GM18909 (cell line): ENCODE measurements at regions not wholly inside any gene's neighbourhood (a gene's known extent, or its start where the extent isn't known, plus 50 kb on each side); places are given as distances from the start of the nearest gene placed in this dataset.

Experiments
- ATAC-seq: cut with Tn5 transposase; IDR thresholded peaks from one replicate; pipeline ENCODE4 v1.9.1; 2021; ENCODE audit warnings: mild to moderate bottlenecking; ENCODE audit not compliant: unreplicated experiment, poor library complexity

DNA sequence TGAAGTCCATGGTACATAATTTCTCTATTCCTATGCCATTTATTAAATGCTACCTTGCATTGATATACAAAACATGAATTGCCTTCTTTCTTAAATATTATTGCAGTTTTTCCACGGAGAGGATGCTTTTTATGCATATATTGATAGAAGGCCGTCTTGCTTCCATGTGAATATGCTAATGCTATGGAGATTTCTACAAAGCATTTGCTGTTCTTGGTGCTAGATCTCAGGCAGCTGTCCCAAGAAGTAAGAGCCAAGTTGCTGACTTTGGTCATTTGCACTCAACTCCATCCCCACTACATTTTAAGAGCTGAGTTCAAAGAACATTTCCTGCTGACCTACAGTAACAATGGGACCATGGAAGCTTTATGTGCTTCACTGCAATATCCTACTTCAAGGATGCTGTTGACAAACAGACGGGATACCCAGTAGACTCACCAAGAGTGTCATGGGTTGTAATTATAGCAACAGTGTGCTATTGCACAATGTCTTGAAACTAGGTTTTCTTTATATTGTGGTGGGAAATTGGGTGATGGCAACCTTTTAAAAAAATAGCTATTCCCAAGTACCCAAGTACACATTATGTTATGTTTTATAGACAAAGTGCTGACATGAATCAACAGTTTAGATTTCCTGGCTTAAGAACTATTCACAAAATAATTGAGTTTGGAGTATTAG is 1172.4 kb upstream of the PIK3C3 start:
- ATAC-seq, result no peak

DNA sequence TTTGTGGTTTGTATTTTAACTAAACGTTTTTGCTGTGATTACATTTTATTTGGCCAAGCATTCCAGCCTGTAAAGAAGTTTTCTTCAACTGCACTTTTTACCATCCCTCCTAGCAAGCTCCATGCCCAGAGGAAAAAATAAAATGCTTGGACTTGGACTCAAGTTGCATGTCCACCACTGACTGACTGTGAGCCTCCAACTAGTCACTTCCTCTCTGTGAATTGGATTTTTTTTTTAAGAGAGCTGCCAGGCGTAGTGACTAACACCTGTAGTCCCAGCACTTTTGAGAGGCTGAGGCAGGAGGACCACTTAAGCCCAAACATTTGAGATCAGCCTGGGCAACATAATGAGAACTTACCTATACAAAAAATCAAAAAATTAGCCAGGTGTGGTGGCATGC is 1185.2 kb upstream of the PIK3C3 start:
- no peak for ATAC-seq

DNA sequence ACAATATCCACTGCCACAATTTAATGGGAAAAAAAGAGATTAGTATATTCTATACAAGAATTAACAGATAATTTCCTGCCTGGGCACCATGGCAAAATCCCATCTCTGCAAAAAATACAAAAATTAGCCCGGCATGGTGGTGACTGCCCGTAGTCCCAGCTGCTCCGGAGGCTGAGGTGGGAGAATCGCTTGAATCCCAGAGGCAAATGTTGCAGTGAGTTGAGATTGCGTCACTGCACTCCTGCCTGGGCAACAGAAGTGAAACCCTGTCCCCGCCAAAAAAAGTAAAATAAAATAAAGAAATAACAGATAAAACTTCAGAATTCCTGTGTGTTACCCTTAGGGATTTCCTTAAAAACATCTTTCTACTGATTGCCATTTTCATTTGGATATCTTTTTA is 1194.8 kb upstream of the PIK3C3 start:
- ATAC-seq, result no peak

DNA sequence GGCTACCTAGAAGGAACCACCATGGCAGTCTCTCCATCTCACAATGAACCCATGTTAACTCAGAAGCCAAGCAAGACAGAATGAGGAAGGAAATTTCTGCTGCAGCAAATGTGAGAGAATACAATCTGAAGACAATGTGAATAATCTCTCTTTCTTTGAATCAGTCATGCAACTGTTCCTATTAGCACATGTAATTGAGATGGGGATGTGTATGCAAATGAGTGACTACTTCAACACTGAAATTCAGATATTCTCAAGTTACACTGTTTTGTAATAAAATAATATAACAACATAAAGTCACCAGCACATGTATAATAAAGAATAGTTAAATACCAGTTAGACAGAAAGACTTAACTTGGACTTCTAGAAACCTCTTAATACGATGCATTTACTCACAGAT is 1200.6 kb upstream of the PIK3C3 start:
- no peak for ATAC-seq

DNA sequence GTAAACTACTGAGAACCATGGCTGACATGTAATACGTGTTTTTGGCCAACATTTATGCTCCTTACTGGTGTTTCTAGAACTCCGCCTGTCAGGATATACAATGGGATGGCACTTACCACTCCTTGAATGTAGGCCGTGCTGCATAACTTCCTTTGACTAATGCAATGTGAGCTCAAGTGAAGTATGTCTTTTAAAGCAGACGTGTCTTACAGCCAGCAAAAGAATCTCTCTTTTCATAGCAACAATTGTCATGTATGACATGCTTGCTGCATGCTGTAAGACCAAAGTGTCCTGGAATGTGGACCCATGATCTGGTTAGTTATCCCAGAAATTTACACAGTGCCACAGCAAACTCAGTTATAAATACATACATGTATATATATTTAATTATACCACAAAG is 1202.7 kb upstream of the PIK3C3 start:
- no peak for ATAC-seq

DNA sequence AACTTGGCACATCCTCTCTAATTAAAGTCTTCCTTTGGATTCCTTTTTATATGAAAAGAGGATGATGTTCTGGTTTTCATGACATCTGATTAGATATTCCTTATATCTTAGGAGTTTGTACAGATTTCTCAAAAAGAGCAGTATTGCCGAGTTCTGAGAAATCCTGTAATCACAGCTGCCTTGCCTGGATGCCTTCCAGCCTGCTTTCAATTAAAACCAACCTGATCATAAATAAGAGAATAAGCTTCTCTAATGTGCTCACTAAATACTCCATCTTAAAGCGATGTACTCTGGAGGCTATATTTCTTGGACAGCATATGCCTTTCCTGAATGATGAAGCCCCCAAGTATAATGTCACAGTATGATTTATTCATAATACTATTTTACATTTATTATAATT is 1203.8 kb upstream of the PIK3C3 start:
- no peak for ATAC-seq

DNA sequence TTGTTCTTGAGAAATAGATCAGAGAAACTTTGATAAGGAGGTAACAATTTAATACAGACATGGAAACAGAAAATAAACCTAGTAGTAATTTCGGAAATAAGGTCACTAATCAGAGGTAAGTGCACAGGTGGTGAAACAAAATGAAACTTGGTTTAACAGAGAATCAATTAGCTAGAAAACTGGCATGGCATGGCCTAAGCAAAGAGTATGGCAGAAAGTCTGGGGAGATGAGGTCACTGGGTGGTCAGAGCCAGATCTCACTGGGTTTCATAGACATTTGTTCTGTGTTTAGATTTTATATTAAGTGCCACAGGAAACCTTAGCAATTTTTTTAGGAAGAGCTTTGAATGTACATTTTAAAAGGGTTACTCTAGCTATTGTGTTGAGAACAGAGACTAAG is 1216.0 kb upstream of the PIK3C3 start:
- ATAC-seq, result no peak

DNA sequence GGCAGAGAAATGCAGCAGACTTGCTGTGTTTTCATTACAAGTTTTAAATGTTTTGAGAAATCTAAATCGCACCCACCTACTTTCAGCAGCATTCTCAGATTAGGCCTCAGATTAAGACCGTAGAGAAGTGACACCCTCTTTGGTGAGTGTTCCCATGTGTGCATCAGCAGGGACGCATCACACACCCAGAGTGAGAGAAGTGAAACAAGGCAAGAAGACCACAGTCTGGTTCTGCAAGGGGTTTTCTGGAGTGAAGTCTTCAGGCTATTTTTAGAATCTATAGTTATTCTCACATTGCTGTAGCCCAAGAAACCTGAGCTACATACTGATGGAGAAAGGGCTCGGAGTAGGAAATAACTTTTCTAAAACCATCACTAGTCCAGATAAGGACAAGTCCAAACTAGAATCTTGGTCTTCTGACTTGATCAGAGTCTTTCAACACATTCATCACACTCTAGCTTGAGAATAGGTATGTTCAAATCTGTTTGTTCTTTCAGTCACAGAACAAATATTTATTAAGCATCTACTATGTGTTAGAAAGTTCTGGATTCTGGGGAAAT is 1216.6 kb upstream of the PIK3C3 start:
- no peak for ATAC-seq

DNA sequence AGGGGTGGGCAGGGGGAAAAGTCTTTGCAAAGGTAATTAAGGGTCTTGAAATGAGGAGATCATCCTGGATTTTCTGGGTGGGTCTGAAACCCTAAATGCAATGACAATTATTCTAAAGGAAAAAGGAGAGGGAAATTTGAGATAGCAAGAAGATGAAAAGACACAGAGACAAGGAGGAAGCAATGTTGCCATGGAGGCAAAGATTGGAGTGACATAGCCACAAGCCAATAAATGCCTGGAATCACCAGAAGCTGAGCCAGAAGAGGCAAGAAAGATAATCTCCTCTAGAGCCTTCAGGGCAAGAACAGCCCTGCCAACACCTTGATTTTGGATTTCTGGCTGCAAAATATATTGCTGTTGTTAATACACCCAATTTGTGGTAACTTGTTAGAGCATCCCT is 1246.3 kb upstream of the PIK3C3 start:
- ATAC-seq, result no peak

DNA sequence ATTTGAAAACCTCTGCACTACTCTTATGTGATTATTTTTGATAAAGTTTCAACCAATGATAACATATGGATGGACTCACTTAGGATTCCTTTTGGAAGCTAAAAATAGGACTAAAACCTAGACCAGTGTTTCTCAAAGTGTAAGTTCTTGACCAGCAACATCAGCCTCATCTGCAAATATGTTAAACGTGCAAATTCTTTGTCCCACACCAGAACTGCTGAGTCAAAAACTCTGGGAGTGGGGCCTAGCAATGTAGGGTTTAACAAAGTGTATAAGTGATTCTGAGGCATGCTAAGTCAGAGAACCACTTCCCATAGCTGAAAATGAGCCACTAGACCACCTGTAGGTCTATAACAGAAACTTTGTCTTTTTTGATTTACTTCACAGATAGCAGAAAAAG is 1247.2 kb upstream of the PIK3C3 start:
- ATAC-seq, result no peak

DNA sequence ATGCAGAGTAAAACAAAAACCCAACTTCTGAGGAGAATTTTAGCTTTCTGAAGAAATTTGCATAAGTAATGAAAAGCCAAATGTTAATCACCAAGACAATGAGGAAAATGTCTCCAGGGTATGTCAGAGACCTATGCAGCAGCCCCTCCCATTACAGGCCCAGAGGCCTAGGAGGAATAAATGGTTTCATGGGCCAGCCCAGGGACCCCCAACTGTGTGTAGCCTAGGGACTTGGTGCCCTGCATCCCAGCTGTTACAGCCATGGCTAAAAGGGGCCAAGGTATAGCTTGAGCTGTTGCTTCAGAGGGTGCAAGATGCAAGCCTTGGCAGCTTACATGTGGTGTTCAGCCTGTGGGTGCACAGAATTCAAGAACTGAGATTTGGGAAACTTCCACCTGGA is 1256.9 kb upstream of the PIK3C3 start:
- no peak for ATAC-seq

DNA sequence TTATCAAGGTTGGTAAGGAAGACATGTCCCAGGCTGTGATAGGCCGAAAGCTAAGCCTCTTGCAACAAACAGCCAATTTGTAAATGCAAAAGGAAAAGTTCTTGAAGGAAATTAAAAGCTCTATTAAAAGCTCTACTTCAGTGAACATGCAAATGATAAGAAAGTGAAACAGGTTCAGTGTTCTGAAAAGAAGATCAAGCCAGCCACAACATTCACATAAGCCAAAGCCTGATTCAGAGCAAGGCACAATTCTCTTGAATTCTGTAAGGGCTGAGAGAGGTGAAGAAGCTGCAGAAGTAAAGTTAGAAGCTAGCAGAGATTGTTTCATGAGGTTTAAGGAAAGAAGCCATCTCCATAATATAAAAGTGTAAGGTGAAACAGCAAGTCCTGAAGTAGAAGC is 1259.5 kb upstream of the PIK3C3 start:
- no peak for ATAC-seq

DNA sequence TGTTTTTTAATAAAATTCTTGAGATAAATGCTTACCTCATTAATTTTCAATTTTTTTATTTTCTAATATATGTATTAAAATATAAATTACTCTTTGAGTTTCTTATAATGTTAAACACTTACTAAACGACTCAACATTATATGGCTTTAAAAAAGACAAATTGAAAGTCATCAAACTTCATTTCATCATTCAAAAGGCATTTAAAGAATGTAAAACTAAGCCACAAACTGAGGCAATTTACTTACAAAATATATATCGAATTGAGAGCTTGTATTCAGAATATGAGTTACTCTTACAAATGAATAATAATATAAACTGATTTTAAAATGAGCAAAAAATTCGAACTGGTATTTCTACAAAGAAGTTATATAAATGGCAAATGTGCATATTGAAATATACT is 1262.2 kb upstream of the PIK3C3 start:
- no peak for ATAC-seq

DNA sequence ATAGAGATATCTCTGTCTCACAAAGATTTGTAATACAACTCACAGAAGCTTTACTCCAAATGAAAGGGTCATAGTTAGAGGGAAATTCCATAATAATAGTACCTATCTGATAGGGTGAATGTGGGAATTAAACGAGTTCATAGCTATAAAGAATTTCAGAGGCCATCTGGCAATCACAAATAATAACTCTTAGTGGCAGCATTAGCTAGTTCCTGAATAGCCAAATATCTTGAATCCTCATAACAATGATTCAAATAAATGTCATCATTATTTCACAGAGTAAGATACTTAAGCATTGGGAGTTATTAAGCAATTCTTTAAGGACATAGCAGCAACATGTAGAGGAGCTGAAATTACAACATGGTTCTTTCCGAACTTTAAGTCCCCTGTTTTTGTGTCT is 1265.0 kb upstream of the PIK3C3 start:
- no peak for ATAC-seq

DNA sequence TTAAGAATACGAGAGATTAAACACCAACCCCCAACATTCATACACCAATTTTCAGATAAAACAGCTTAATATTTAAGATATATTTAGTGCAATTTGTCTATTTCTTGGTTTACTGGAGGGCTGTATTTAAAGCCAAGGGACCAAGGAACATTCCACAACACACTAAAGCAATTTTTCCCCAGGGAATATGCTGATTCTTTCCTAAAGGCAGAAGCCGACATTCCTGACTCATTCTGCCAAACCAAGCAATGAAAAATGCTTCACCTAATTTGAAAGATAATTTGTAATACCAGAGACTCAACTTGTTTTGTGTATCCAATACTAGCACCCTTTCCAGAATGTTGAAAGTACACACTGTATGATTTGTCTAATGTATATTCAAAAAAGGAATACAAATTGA is 1267.6 kb upstream of the PIK3C3 start:
- ATAC-seq, result no peak

DNA sequence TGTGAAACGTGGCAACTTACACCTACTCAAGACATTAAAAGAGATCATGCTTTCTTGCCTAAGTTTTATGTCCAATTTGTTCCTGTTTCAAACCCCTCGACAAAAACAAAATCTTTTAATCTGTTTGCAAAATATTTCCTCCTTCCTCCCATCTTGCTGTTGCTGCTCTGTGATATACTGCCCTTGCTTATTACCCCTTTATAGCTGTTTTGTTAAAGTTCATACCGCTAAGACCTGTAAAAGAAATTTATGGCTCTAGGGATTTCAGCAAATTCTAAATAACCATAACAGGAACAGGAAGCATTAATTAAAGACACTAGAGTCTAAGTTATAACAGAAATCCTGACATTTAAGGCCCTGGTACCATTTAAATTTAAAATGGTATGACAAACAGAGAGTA is 1268.2 kb upstream of the PIK3C3 start:
- no peak for ATAC-seq

DNA sequence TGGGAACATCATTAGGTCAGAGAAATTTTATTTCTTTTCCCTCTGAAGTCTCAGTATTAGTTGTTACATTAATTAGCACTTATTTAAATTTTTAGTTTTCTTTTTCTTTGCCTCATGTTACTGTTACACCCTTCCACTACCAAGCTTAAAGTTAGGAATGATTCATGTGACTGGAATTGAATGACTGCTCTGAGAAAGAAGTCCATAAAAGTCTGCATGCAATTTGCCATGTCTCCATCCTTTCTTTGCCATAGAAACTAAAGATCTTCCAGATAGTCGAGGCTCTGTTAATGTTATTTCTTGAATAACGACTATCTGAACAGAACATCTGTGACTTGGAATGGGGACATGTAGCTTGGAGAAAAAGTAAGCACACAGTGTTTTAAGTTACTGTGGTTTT is 1269.8 kb upstream of the PIK3C3 start:
- no peak for ATAC-seq

DNA sequence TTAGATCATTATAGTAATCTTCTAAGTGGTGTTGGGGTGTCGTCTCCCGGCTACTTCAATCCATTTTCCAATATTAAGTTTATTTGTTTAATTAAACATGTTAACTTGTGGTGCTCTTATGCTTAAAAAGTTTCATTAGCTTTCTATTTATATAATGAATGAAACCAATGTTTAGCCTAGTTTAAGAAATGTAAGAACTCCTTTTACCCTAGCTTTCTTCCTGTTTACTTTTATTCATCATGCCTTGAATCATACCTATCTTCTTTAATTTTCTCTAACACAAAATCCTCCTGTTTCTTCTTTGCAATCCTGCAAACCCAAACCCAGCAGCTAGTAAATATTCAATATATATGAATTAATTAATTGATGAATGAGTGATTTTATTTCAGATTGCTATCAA is 1276.7 kb upstream of the PIK3C3 start:
- no peak for ATAC-seq

DNA sequence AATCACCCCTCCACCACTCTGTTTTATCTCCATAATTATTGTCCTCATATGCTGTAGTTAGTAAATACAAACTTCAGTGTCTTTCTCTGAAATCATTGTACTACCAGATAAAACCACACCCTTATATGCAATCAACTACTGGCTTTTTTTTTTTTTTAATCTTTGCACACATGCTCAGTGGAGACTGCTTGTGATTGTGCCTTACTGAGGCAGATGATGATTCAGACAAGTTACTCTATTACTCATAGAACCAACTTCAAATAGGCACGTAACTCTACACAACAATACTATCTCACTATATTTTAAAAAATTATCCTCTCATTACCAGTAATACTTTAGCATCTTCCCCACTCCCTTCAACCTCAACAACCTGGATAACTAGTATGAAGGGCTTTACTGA is 1278.4 kb upstream of the PIK3C3 start:
- ATAC-seq, result no peak

DNA sequence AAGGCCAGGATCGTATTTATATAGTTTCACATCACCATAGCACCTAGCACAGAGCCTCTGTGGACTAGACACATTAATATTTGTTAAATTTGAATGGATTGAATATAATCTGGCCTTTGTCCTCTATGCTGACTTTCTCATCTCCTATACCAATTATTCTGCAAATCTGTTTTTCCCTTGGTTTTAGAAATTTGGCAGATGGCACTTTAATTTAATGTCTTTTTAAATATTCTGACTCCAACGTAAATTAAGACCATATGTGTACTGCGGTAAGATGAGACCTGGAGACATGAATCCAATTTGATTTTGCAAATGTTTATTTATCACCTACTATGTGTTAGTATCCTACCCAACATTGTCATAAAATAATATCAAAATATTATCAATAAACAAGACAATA is 1281.9 kb upstream of the PIK3C3 start:
- no peak for ATAC-seq

DNA sequence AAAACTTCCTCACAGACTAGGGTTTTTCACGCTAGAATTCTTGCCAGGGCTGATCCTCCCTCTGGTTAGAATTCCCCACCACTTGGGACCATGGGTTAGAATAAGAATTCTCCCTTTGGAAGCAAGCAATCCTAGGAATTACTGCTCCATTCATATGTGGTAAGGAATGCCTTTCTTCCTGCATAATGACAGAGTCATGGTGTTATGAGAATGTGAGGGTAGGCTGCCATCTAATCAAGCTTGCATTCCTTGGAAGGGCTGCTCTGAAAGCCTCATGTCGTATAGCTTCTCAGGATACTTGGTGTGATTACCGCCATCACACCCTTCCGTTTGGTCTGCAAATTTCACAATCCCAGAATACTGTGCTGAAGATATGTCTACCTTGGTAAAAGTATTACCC is 1282.4 kb upstream of the PIK3C3 start:
- ATAC-seq, result no peak

DNA sequence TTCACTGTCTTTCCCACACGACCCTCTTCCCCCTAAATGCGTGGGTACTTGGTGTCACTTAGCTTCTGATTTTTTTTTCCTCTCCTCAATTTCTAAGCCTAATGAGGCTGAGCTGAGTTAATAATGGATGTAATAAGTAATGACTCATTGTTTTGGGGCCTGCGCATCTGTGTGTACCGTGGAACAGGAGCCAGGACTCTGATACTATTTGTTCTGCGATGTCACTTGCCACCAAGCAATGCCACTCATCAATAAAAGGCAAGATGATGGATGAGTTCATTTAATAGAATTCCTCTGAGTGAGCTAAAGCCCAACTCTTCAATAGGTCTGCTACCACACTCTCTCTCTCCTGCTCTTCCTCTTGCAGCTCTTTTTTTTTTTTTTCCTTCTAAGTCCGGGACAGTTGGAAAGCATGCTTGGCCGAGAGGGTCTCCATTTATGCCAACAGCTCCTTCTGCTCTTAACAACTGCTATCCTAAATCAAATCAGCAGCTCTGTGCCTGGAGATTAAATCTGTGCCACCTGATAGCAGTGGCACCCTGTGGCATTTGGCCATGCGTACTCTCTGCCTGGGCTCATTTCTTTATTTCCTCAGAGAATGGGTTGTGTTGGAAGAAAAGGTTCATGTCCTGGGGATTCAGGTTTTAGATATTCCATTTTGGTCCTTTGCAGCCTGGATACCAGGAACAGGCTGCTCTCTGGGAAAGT is 1284.2 kb upstream of the PIK3C3 start:
- ATAC-seq, result no peak
